B cell (primary cell): ENCODE measurements at regions not wholly inside any gene's neighbourhood (a gene's known extent, or its start where the extent isn't known, plus 50 kb on each side); places are given as distances from the start of the nearest gene placed in this dataset.

Experiments used
- ATAC-seq: fragments of 200-7000 bp; cut with Tn5 transposase; one replicate; pipeline ENCODE4 v1.10.0; 2021; ENCODE audit warnings: low read depth, mild to moderate bottlenecking, moderate number of reproducible peaks, moderate library complexity
- CTCF ChIA-PET: fragments of 350-600 bp; sonication (Branson Sonifier 250); formaldehyde crosslinking; loops from one replicate; lab custom pipeline; 2021; ENCODE audit warnings: antibody characterized with exemption, inconsistent platforms; lab: Charles Lee
- POLR2A ChIA-PET: fragments of 350-600 bp; sonication (Branson Sonifier 250); formaldehyde crosslinking; loops from one replicate; lab custom pipeline; 2021; ENCODE audit warnings: antibody characterized with exemption; lab: Charles Lee
- DNase-seq: peaks from one replicate; pipeline ENCODE4 v3.0.0; 2013
- H2AFZ ChIP-seq: 2 replicates; pipeline ENCODE4 v1.6.1; 2012; ENCODE audit warnings: mild to moderate bottlenecking, low read depth, low read length; ENCODE audit not compliant: insufficient read depth, poor library complexity, severe bottlenecking
- H3K27ac ChIP-seq, 2 donors: 1 replicate in 1 of 2; 2 replicates in 1 of 2; pipeline ENCODE4 v1.5.1; 2012 to 2013; ENCODE audit warnings: low read length in 2 of 2, mild to moderate bottlenecking in 2 of 2, moderate library complexity in 1 of 2
- H3K27me3 ChIP-seq, 4 experiments: fragments of 200-600 bp in 1 of 4; sonication (generic) in 1 of 4; replicated peaks in 1 of 4; 1 replicate in 2 of 4; 2 replicates in 2 of 4; pipeline versions ENCODE4 v1.6.1 to v1.7.0; 2013 to 2016; ENCODE audit warnings: low read length in 3 of 4, mild to moderate bottlenecking in 2 of 4, mixed read lengths in 1 of 4, moderate library complexity in 1 of 4; ENCODE audit not compliant: insufficient read depth in 4 of 4, control insufficient read depth in 3 of 4; ENCODE audit errors: control extremely low read depth in 1 of 4
- H3K36me3 ChIP-seq, 2 experiments: replicated peaks in 1 of 2; 1 replicate in 1 of 2; 2 replicates in 1 of 2; pipeline versions ENCODE4 v1.6.1 to v1.7.1; 2013; ENCODE audit warnings: low read length in 1 of 2; ENCODE audit not compliant: insufficient read depth in 2 of 2, control insufficient read depth in 1 of 2; ENCODE audit errors: control extremely low read depth in 1 of 2, extremely low read depth in 1 of 2
- H3K4me1 ChIP-seq, 2 donors: fragments of 200-600 bp in 1 of 2; sonication (generic) in 1 of 2; 1 replicate in 1 of 2; 2 replicates in 1 of 2; pipeline versions ENCODE4 v1.5.1 to v1.6.1; 2013 to 2017; ENCODE audit warnings: low read length in 2 of 2; ENCODE audit not compliant: control insufficient read depth in 2 of 2, insufficient read depth in 2 of 2
- H3K4me2 ChIP-seq: replicated peaks from 2 replicates; pipeline ENCODE3; 2012; ENCODE audit warnings: mild to moderate bottlenecking, low read depth, low read length; ENCODE audit not compliant: poor library complexity, severe bottlenecking
- H3K4me3 ChIP-seq, 5 experiments: fragments of 200-600 bp in 1 of 5; sonication (generic) in 1 of 5; 1 replicate in 3 of 5; 2 replicates in 2 of 5; pipeline versions ENCODE4 v1.5.1 to v1.7.0; 2011 to 2016; ENCODE audit warnings: low read length in 4 of 5, mild to moderate bottlenecking in 4 of 5, low read depth in 2 of 5, control low read depth in 1 of 5, moderate library complexity in 1 of 5; ENCODE audit not compliant: insufficient read depth in 1 of 5; ENCODE audit errors: control extremely low read depth in 1 of 5, extremely low read depth in 1 of 5
- H3K79me2 ChIP-seq: fragments of 200-600 bp; sonication (generic); one replicate; pipeline ENCODE4 v1.6.0; 2016; ENCODE audit warnings: low read length; ENCODE audit not compliant: control insufficient read depth, insufficient read depth
- H3K9ac ChIP-seq: fragments of 200-600 bp; sonication (generic); 2 replicates; pipeline ENCODE4 v1.6.1; 2017; ENCODE audit warnings: mild to moderate bottlenecking, low read length, moderate library complexity
- H3K9me3 ChIP-seq, 3 donors: one replicate each; pipeline versions ENCODE4 v1.6.1 to v1.7.1; 2013; ENCODE audit warnings: low read length in 2 of 3; ENCODE audit not compliant: control insufficient read depth in 2 of 3, insufficient read depth in 1 of 3; ENCODE audit errors: control extremely low read depth in 1 of 3
- H4K20me1 ChIP-seq: 2 replicates; pipeline ENCODE4 v1.6.0; 2012; ENCODE audit warnings: mild to moderate bottlenecking, low read length; ENCODE audit not compliant: insufficient read depth, control insufficient read depth, poor library complexity, severe bottlenecking
- H3K27ac Mint-ChIP-seq: one replicate; pipeline ENCODE4 v1.8.0; 2021; ENCODE audit warnings: mixed read lengths
- H3K27me3 Mint-ChIP-seq: one replicate; pipeline ENCODE4 v1.8.0; 2021; ENCODE audit warnings: mixed read lengths
- H3K4me1 Mint-ChIP-seq: one replicate; pipeline ENCODE4 v1.8.0; 2021; ENCODE audit warnings: mixed read lengths
- H3K4me3 Mint-ChIP-seq: one replicate; pipeline ENCODE4 v1.8.0; 2021; ENCODE audit warnings: mixed read lengths
- H3K9me3 Mint-ChIP-seq: one replicate; pipeline ENCODE4 v1.8.0; 2022; ENCODE audit warnings: mixed read lengths; ENCODE audit not compliant: insufficient read depth
- CTCF ChIP-seq: fragments of 200-600 bp; IDR thresholded peaks from one replicate; pipeline ENCODE4 v1.8.0; 2022; ENCODE audit warnings: antibody characterized with exemption, mild to moderate bottlenecking
- EZH2 ChIP-seq: IDR thresholded peaks from 2 replicates; pipeline ENCODE4 v1.6.1; 2012; ENCODE audit warnings: borderline replicate concordance, low read depth, mild to moderate bottlenecking, moderate library complexity, low read length; ENCODE audit not compliant: insufficient read depth, poor library complexity, severe bottlenecking
- WGBS: methylation state at CpG from one replicate; pipeline ENCODE4 v1.1.5; 2013; ENCODE audit warnings: missing lambda C conversion rate; ENCODE audit not compliant: insufficient coverage; 5-methylcytosine and 5-hydroxymethylcytosine counted together
- intact Hi-C: fragments of 100-400 bp; cut with micrococcal nuclease; formaldehyde crosslinking; loops from one replicate; pipeline ENCODE4 v1.10.0; 2022

- intact Hi-C loops, result no loop called here
- CTCF ChIA-PET, result no interaction called here
Observed at GRCh38 chr21:18677632-18678031, 274.0 kb upstream of the TMPRSS15 start.

GRCh38 chr21:18705971-18706370 is 302.4 kb upstream of the TMPRSS15 start:
- ChIA-PET CTCF (no interaction called here), POLR2A (no interaction called here)
- ATAC-seq, result no peak

More at GRCh38 chr21:18677632-18678031, 274.0 kb upstream of the TMPRSS15 start:
- Histone ChIP-seq H3K27me3 (no peaks in the 10 kb centered on the region), H3K4me3 (no peak overlapping the region), H3K36me3 (no peaks in the 10 kb centered on the region), H2AFZ (no peak overlapping the region), H3K9ac (no peak overlapping the region), H3K9me3 (no peaks in the 10 kb centered on the region), H3K4me1 (no peaks in the 10 kb centered on the region), H3K79me2 (no peaks in the 10 kb centered on the region), H3K4me2 (no peak overlapping the region), H3K27ac (no peak overlapping the region), H4K20me1 (no peaks in the 10 kb centered on the region)
- POLR2A ChIA-PET, result no interaction called here
- H3K27ac Mint-ChIP-seq, result no peak overlapping the region
- no peak for TF ChIP-seq CTCF
- no peak for TF ChIP-seq EZH2
- no peaks in the 10 kb centered on the region for H3K4me1 Mint-ChIP-seq
- H3K9me3 Mint-ChIP-seq, result no peaks in the 10 kb centered on the region
- DNase-seq, result no peak
- no peak overlapping the region for H3K4me3 Mint-ChIP-seq
- no peak for ATAC-seq
- H3K27me3 Mint-ChIP-seq, result no peaks in the 10 kb centered on the region

More at GRCh38 chr21:18705971-18706370, 302.4 kb upstream of the TMPRSS15 start:
- no peak for DNase-seq
- Mint-ChIP-seq H3K9me3 (no peaks in the 10 kb centered on the region), H3K27me3 (no peaks in the 10 kb centered on the region), H3K27ac (no peak overlapping the region), H3K4me1 (no peaks in the 10 kb centered on the region), H3K4me3 (no peak overlapping the region)
- no peaks in the 10 kb centered on the region for H3K27me3 ChIP-seq
- WGBS, result 88% methylated on average over 2 of the region's 3 CpGs
- TF ChIP-seq EZH2 (no peak), CTCF (no peak)
- H3K4me1 ChIP-seq, result no peaks in the 10 kb centered on the region
- H3K4me2 ChIP-seq, result no peak overlapping the region
- no peak overlapping the region for H3K9ac ChIP-seq
- no peaks in the 10 kb centered on the region for H3K36me3 ChIP-seq
- no peaks in the 10 kb centered on the region for H4K20me1 ChIP-seq
- no peak overlapping the region for H2AFZ ChIP-seq
- peaks cover 0 to 2% (median 0%) of the 10 kb centered on the region in 3 donors for H3K9me3 ChIP-seq
- intact Hi-C loops, result no loop called here
- H3K79me2 ChIP-seq, result no peaks in the 10 kb centered on the region
- no peak overlapping the region for H3K4me3 ChIP-seq
- no peak overlapping the region for H3K27ac ChIP-seq
